ENCODE measurements at regions not wholly inside any gene's neighbourhood (a gene's known extent, or its start where the extent isn't known, plus 50 kb on each side); places are given as distances from the start of the nearest gene placed in this dataset.
"Not testable (repeated sequence)": the region's sequence is repeated elsewhere in the genome, so short reads cannot be mapped to it uniquely, and the experiment has no call there.

DNA sequence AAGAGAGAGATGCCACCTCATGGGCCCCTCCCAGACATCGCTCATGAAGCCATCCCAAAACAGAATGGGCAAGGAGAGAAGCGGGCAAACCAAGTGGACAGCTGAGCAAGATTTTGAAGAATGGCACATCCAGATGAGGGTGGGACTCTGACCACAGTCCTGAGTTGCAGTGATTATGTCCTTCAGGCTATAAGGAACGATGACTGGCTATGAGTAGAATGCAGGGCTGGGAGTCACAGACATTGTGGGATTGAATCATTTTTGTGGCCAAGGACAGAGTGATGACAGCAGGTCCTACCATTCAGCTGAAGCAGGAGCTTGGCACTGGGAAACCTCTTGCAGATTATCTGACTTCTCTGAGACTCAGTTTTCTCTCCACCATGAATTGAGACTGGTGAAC, 245.7 kb upstream of the SLC30A5 start:
- no peak overlapping the region for H3K4me3 ChIP-seq (ENCODE audit: low read depth, low read length)
- TF ChIP-seq, protein P1, sequence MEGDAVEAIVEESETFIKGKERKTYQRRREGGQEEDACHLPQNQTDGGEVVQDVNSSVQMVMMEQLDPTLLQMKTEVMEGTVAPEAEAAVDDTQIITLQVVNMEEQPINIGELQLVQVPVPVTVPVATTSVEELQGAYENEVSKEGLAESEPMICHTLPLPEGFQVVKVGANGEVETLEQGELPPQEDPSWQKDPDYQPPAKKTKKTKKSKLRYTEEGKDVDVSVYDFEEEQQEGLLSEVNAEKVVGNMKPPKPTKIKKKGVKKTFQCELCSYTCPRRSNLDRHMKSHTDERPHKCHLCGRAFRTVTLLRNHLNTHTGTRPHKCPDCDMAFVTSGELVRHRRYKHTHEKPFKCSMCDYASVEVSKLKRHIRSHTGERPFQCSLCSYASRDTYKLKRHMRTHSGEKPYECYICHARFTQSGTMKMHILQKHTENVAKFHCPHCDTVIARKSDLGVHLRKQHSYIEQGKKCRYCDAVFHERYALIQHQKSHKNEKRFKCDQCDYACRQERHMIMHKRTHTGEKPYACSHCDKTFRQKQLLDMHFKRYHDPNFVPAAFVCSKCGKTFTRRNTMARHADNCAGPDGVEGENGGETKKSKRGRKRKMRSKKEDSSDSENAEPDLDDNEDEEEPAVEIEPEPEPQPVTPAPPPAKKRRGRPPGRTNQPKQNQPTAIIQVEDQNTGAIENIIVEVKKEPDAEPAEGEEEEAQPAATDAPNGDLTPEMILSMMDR (IDR thresholded peaks at IDR 0.05; ENCODE audit: insufficient read depth, low read depth, low read length) = no peak
- no peak for DNase-seq (ENCODE audit: low read depth)

- DNase-seq (ENCODE audit: low read depth) = no peak
- TF ChIP-seq, protein P1 (IDR thresholded peaks at IDR 0.05; ENCODE audit: insufficient read depth, low read depth, low read length) = no peak
- no peak overlapping the region for H3K4me3 ChIP-seq (ENCODE audit: low read depth, low read length)
Measured at GRCh38 chr5:68849103-68849502, 244.7 kb upstream of the SLC30A5 start.

DNA sequence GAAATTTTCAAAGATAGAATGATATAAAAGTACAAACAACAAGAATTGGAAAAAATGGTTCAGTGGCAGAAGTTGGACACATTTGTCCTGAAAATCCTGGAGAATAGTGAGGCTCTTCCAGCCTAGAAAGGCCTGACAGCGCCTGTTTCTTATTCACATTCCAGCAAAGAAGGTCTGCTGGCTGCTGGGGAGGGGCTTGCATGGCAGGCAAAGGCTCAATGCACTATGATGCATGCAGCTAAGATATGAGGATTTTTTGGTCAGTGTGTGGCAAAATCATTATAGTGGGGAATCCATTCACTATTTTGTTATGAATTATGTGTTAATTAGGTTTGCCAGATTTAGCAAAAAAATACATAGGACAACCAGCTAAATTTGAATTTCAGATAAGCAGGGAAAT, 243.9 kb upstream of the SLC30A5 start:
- DNase-seq (ENCODE audit: low read depth) = no peak
- no peak overlapping the region for H3K4me3 ChIP-seq (ENCODE audit: low read depth, low read length)
- TF ChIP-seq, protein P1 (IDR thresholded peaks at IDR 0.05; ENCODE audit: insufficient read depth, low read depth, low read length) = no peak

- no peak for DNase-seq (ENCODE audit: low read depth)
- TF ChIP-seq, protein P1 (IDR thresholded peaks at IDR 0.05; ENCODE audit: insufficient read depth, low read depth, low read length) = no peak
- H3K4me3 ChIP-seq (ENCODE audit: low read depth, low read length) = no peak overlapping the region
Measured at GRCh38 chr5:68861099-68861498, 232.7 kb upstream of the SLC30A5 start.

- DNase-seq (ENCODE audit: low read depth) = no peak
- TF ChIP-seq, protein P1 (IDR thresholded peaks at IDR 0.05; ENCODE audit: insufficient read depth, low read depth, low read length) = no peak
- H3K4me3 ChIP-seq (ENCODE audit: low read depth, low read length) = no peak overlapping the region
Measured at GRCh38 chr5:68862560-68862959, 231.3 kb upstream of the SLC30A5 start.

- H3K4me3 ChIP-seq (ENCODE audit: low read depth, low read length); DNase-seq (ENCODE audit: low read depth): not testable (repeated sequence)
Measured at GRCh38 chr5:68865192-68865591, 228.6 kb upstream of the SLC30A5 start.

GRCh38 chr5:68872088-68872839, 221.6 kb upstream of the SLC30A5 start:
- H3K4me3 ChIP-seq (ENCODE audit: low read depth, low read length) = no peak overlapping the region
- TF ChIP-seq, protein P1 (IDR thresholded peaks at IDR 0.05; ENCODE audit: insufficient read depth, low read depth, low read length) = no peak
- peak; percentile 22 for DNase-seq (ENCODE audit: low read depth)

Measured in fibroblast of villous mesenchyme (primary cell).